Stimulated activated naive CD8-positive, alpha-beta T cell treated with anti-CD3 and anti-CD28 coated beads, Interleukin-15, amount 100 ng/mL, for 72 hours (primary cell): ENCODE measurements at regions not wholly inside any gene's neighbourhood (a gene's known extent, or its start where the extent isn't known, plus 50 kb on each side); places are given as distances from the start of the nearest gene placed in this dataset.
"Not testable (repeated sequence)": the region's sequence is repeated elsewhere in the genome, so short reads cannot be mapped to it uniquely, and the experiment has no call there.

Experiments used
- ATAC-seq: fragments of 150-1000 bp; cut with Tn5 transposase; 2 replicates; pipeline ENCODE4 v1.10.0; 2021; ENCODE audit warnings: mild to moderate bottlenecking, moderate library complexity
- DNase-seq, 2 donors: peaks; one replicate each; pipeline ENCODE4 v3.0.0; 2021 to 2022
- H3K27ac Mint-ChIP-seq, 2 donors: one replicate each; pipeline ENCODE4 v1.8.0; 2022; ENCODE audit warnings: mild to moderate bottlenecking in 2 of 2, mixed read lengths in 2 of 2, moderate library complexity in 2 of 2
- H3K27me3 Mint-ChIP-seq: one replicate; pipeline ENCODE4 v1.8.0; 2022; ENCODE audit warnings: mixed read lengths
- H3K4me1 Mint-ChIP-seq: one replicate; pipeline ENCODE4 v1.8.0; 2022; ENCODE audit warnings: mild to moderate bottlenecking, mixed read lengths
- H3K4me3 Mint-ChIP-seq, 2 donors: one replicate each; pipeline ENCODE4 v1.8.0; 2022; ENCODE audit warnings: mild to moderate bottlenecking in 2 of 2, mixed read lengths in 2 of 2, moderate library complexity in 1 of 2
- H3K9me3 Mint-ChIP-seq, 2 donors: one replicate each; pipeline ENCODE4 v1.8.0; 2022; ENCODE audit warnings: mixed read lengths in 2 of 2

DNA sequence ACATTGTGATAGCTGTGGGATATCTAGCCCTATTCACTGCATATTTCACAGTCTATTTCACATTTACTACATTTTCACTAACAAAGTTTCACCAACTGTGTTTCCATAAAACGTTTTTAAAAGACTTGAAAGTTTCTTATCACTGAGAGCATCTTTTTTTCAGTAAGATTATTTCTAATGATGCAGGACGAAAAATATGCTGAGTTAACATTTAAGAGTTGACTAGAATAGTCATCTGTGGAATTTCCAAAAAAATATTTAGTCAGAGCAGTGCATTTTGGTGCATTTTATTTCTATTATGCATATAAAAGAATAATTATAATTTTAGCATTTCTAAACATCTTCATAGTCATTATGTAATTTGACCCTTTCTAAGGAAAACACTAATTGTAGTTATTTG, 143.8 kb upstream of the CLEC14A start:
- Mint-ChIP-seq H3K4me3 (no peak overlapping the region), H3K9me3 (no peaks in the 10 kb centered on the region), H3K27ac (no peak overlapping the region), H3K27me3 (peaks cover 7% of the 10 kb centered on the region), H3K4me1 (no peaks in the 10 kb centered on the region)
- DNase-seq (no peak), ATAC-seq (no peak)

DNA sequence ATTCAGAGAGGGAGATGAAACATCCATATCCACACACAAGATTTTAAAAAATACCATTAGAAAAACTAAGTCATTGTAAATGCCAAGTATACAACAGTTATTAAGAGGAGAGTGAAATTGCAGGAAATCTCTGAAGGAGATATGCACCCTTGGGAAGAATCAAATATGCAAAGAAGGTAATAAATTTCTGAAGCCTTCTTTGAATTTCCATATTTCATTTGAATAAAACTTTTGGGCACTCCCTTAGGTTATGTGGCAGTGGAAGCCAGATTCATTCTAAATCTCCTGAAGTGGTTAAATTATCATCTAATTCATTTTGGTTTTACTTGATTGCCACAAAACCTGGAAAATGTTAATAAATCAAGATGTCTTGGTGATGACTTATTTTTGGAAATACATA, 138.9 kb upstream of the CLEC14A start:
- Mint-ChIP-seq H3K4me3 (no peak overlapping the region), H3K9me3 (no peaks in the 10 kb centered on the region)
- no peak for DNase-seq

DNA sequence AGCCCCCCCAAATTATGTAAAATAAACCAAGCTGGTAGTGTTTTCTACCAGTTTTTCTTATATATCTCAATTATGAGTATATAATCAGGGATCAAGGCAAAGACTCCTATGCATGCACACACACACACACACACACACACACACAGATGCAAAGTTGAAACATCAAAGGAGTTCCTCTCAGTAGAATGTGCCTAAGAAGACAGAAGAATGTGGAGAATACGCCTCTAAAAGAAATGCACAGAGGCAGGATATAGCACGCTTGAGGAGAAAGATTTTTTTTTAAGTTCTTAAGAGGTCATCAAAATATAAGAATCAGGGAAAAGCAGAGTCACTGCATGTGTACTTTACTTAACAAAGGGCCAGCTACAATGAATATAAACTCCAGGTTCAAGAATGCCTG, 138.2 kb upstream of the CLEC14A start:
- DNase-seq = no peak

More for the DNA sequence above, 138.9 kb upstream of the CLEC14A start:
- Mint-ChIP-seq H3K27ac (no peak overlapping the region), H3K4me1 (no peaks in the 10 kb centered on the region), H3K27me3 (peaks cover 7% of the 10 kb centered on the region)
- no peak for ATAC-seq

DNA sequence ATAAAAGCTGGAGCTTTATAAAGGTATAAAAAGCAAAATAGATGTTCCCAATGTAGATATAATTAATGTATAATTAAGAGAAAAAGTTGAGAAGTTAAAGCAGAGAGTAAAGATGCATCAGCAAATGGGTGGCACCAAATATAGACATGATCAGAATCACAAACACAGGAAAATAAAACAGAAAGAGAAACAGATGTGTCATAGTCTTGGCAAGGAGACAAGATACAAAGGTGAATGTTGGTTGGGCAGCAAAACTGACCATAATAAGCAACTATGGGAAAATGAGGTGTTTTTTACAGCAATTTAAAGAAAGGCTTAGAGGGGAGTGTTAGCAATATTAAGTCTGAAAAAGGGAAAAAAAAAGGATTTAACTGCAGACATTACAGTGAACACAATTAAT, 135.4 kb upstream of the CLEC14A start:
- Mint-ChIP-seq H3K27me3 (peaks cover 7% of the 10 kb centered on the region), H3K4me3 (no peak overlapping the region), H3K27ac (no peak overlapping the region), H3K9me3 (peaks cover 0 to 5% of the 10 kb centered on the region in 2 donors), H3K4me1 (no peaks in the 10 kb centered on the region)
- ATAC-seq (no peak), DNase-seq (no peak)

More for the DNA sequence above, 138.2 kb upstream of the CLEC14A start:
- H3K27me3 Mint-ChIP-seq = peaks cover 7% of the 10 kb centered on the region
- H3K4me1 Mint-ChIP-seq = no peaks in the 10 kb centered on the region
- no peaks in the 10 kb centered on the region for H3K9me3 Mint-ChIP-seq
- H3K4me3 Mint-ChIP-seq = no peak overlapping the region
- ATAC-seq = no peak
- H3K27ac Mint-ChIP-seq = no peak overlapping the region

DNA sequence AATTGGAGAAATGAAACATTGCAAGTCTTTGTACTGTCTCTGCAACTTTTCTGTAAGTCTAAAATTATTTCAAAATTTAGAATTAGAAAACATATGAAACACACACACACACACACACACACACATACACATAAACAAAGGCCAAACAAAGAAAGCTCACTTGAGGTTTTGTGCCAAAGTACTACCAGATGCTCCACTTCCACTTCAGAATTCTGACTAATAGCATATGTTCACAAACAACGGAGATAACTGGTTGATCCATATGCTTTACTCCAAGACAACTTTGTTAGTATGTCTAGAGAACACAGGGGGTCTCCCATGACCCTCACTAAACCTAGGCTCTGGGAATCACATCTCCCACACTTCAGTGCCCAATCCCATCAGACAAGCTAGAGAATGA, 133.8 kb upstream of the CLEC14A start:
- DNase-seq (no peak), ATAC-seq (no peak)
- Mint-ChIP-seq H3K27me3 (no peaks in the 10 kb centered on the region), H3K4me1 (no peaks in the 10 kb centered on the region), H3K4me3 (no peak overlapping the region), H3K27ac (no peak overlapping the region), H3K9me3 (peaks cover 0 to 5% of the 10 kb centered on the region in 2 donors)

DNA sequence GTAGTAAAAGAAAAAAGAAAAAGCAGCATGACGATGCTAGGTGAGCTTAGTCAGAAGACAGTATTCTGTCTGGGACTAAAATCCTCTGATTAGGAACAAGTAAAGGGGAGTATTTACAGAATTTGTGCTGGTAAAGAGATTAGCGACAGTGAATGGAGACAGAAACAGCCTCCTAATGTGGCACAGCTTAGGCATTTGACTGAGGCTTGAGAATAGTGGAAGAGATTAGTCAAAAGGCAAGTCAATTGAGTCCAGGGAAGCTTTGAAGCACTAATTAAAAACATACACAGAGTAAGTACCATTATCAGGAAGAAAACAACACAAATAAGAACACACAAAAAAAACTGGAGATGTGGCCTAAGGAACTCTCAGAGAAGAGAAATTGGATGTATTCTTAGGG, 131.9 kb upstream of the CLEC14A start:
- no peak overlapping the region for H3K27ac Mint-ChIP-seq
- DNase-seq = no peak

DNA sequence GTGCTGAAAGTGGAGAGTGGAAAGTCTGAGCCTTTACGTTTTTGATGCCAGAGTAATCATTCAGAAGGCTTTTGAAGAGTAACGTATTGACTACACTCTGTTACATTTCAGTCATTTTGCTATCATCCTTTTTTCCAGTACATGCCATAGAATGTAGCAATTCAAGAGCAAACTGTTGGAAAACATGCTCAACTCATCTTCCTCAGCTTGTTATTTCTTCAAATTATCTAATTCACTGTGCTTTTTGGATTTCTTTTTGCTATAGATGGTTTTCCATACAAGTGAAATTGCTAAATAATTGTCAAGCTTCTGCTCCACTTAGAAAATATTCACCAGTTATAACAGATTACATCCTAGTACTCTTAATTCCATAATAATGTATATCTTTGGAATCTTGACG, 129.9 kb upstream of the CLEC14A start:
- Mint-ChIP-seq H3K9me3 (peaks cover 0 to 5% of the 10 kb centered on the region in 2 donors), H3K4me1 (no peaks in the 10 kb centered on the region), H3K27me3 (no peaks in the 10 kb centered on the region), H3K4me3 (no peak overlapping the region), H3K27ac (no peak overlapping the region)
- DNase-seq (no peak), ATAC-seq (no peak)

More for the DNA sequence above, 131.9 kb upstream of the CLEC14A start:
- H3K4me1 Mint-ChIP-seq = no peaks in the 10 kb centered on the region
- no peak for ATAC-seq
- H3K4me3 Mint-ChIP-seq = no peak overlapping the region
- peaks cover 0 to 5% of the 10 kb centered on the region in 2 donors for H3K9me3 Mint-ChIP-seq
- H3K27me3 Mint-ChIP-seq = no peaks in the 10 kb centered on the region

DNA sequence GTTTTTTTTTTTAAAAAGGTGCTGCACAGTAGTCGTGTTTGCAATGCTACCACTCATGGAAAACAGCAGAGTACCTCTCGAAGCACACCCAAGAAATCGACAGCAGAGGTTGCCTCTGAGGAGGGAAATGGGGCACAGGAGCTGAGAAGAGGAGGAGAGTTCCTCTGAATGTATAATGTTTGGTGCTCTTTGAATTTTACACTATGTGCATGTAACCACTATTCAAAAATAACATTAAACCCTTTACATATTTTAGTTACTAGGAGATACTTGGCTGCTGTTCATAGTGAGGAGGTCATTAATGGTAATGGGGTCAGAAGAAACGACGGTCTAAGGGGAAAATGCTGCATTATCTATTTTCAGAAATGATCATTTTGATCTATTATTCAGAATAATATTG, 129.4 kb upstream of the CLEC14A start:
- Mint-ChIP-seq H3K4me3 (no peak overlapping the region), H3K4me1 (no peaks in the 10 kb centered on the region), H3K9me3 (peaks cover 0 to 8% of the 10 kb centered on the region in 2 donors), H3K27ac (no peak overlapping the region), H3K27me3 (no peaks in the 10 kb centered on the region)
- no peak for ATAC-seq
- DNase-seq = no peak

DNA sequence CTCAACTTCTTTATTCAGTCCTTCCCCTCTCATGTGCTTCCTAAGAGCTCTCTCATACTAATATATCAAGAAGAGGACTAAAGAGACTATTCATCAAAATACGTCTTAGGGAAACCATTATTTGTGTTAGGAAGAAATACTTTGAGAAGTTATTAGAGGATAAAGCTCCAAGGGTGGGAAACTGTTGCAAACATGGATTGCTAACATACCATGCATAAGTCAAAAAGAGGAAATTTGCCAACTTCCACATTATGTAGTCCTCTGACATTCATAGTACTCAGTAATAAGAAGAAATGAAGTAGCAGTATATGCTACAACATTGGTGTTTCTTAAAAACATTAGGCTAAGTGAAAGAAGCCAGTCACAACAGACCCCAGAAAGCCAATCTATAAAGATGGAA, 128.8 kb upstream of the CLEC14A start:
- Mint-ChIP-seq H3K27me3 (no peaks in the 10 kb centered on the region), H3K4me1 (no peaks in the 10 kb centered on the region), H3K9me3 (peaks cover 0 to 13% of the 10 kb centered on the region in 2 donors), H3K4me3 (no peak overlapping the region), H3K27ac (no peak overlapping the region)
- DNase-seq = no peak
- no peak for ATAC-seq

DNA sequence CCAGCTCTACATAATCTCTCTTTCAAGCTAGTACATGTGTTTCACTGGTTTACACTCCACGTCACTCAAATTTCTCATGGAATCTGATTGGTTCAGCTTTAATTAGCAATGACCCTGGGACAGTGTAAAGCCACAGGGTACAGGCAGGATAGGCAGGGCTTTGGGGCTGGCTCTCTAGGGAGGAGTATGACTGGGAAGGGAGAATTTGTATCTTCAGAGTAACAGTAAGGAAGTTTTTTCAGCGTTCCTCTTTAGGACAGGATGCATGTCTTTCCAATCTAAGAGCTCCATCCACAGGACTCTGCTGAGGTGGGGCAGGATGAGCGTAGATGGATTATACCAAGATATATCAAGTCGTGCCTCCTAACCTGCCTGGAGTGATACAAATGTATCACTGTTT, 112.0 kb upstream of the CLEC14A start:
- Mint-ChIP-seq H3K9me3 (no peaks in the 10 kb centered on the region), H3K27me3 (no peaks in the 10 kb centered on the region), H3K4me3 (no peak overlapping the region), H3K27ac (no peak overlapping the region), H3K4me1 (no peaks in the 10 kb centered on the region)
- DNase-seq (no peak), ATAC-seq (no peak)

DNA sequence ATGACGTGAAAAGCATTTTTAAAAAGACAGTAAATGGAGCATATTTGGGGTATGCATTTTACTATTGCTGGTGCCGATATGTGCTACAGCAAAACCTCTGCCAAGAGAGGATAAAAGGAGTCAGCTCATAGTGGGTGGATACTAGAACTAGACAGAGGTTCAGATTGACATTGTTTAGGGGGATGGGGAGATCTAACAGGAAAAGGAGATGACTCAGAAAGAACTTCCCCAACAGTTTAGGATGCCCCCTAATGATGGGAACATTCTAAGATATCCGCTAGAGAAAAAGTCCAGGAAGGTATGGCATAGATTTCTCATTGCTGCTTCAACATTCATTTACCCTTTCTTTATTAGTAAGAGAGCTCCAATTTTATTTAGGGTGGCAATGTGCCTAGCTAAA, 110.5 kb upstream of the CLEC14A start:
- no peak overlapping the region for H3K4me3 Mint-ChIP-seq
- no peaks in the 10 kb centered on the region for H3K4me1 Mint-ChIP-seq
- no peak for DNase-seq
- H3K9me3 Mint-ChIP-seq = no peaks in the 10 kb centered on the region
- no peak for ATAC-seq
- H3K27ac Mint-ChIP-seq = no peak overlapping the region
- no peaks in the 10 kb centered on the region for H3K27me3 Mint-ChIP-seq

DNA sequence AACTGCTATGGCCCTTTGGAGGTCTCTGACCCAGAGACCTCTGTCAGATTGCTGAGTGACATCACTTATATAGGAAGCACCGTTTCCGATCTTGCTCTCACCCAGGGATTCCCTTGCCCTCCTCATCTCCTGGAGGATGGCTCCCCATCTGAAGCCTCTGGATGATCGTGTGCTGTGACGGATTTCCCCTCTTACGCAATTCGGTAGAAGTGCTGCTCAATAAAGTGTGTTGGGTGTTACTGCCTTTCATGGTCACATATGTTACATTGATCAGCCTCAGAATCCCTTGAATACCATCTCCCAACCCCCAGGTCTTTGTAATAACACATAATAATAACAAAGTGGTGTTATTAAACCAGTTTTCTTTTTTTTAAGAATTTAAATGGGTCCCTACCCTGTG, 107.3 kb upstream of the CLEC14A start:
- Mint-ChIP-seq H3K27me3 (no peaks in the 10 kb centered on the region), H3K9me3 (no peaks in the 10 kb centered on the region), H3K27ac (no peak overlapping the region), H3K4me3 (no peak overlapping the region), H3K4me1 (no peaks in the 10 kb centered on the region)
- ATAC-seq (no peak), DNase-seq (no peak)

DNA sequence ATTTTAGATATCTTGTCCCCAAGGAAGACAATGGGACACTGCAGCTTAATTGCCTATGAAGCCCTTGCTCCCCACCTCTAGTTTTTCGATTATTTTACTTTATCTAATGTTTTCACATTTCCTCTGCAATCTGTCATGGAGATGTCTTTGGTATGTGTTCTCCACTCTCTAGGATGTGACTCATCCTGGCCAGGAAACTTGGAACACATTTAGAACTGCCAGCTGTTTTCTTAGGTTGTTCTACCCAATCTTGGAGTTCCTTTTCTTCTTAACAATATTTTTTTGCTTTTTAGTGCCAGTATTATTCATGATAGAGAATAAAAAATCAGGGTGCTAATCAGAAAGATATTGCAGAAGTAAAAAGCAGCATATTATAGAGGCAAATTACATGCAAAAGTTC, 101.7 kb upstream of the CLEC14A start:
- no peak overlapping the region for H3K4me3 Mint-ChIP-seq
- H3K27ac Mint-ChIP-seq = no peak overlapping the region
- H3K9me3 Mint-ChIP-seq = peaks cover 0 to 12% of the 10 kb centered on the region in 2 donors
- no peaks in the 10 kb centered on the region for H3K4me1 Mint-ChIP-seq
- ATAC-seq (no peak), DNase-seq (no peak)
- H3K27me3 Mint-ChIP-seq = no peaks in the 10 kb centered on the region

DNA sequence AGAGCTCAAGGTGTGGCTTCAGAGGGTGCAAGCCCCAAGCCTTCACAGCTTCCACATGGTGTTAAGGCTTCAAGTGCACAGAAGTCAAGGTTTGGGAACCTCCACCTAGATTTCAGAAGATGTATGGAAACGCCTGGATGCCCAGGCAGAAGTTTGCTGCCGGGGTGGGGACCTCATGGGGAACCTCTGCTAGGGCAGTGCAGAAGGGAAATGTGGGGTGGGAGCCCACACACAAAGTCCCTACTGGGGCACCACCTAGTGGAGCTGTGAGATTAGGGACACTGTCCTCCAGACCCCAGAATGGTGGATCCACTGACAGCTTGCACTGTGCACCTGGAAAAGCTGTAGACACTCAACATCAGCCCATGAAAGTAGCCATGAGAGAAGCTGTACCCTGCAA, 99.6 kb upstream of the CLEC14A start:
- H3K27me3 Mint-ChIP-seq, H3K4me1 Mint-ChIP-seq, DNase-seq, ATAC-seq, H3K4me3 Mint-ChIP-seq, H3K27ac Mint-ChIP-seq: not testable (repeated sequence)
- H3K9me3 Mint-ChIP-seq = peaks cover 0 to 12% of the 10 kb centered on the region in 2 donors

DNA sequence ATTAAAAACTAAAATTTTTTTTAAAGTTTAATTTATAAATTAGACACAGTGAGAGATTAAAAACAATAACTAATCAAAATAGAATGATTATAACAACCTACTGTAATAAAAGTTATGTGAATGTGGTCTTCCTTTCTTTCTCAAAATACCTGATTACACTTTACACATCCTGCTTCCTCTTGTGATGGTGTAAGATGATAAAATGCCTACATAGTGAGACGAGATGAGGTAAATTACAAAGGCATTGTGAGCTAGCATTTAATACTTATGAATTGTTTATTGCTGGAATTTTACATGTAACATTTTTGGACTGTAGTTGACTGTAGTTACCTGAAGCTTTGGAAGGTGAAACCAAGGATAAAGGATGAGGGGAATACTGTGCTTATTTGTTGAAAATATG, 94.2 kb upstream of the CLEC14A start:
- DNase-seq (no peak), ATAC-seq (no peak)
- peaks cover 8% of the 10 kb centered on the region for H3K27me3 Mint-ChIP-seq
- peaks cover 0 to 8% of the 10 kb centered on the region in 2 donors for H3K9me3 Mint-ChIP-seq
- H3K4me3 Mint-ChIP-seq = no peak overlapping the region
- no peak overlapping the region for H3K27ac Mint-ChIP-seq
- H3K4me1 Mint-ChIP-seq = no peaks in the 10 kb centered on the region

DNA sequence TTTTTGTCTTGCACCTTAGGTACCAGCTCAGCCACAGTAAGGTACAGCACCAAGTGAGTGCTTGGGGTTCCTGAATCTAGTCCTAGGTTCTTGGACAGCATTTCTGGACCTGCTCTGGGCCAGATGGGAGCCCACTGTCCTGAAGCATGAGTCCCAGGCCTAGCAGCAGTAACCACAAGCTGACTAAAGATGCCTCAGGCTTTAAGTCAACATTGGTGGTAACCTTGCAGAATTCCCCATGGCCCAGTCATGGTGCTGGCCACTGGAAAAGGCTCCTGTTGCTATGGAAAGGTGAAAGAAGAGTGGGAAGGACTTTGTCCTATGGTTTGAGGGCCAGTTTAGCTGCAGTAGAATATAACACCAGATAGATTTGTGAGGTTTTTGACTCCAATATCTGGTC, 86.9 kb upstream of the CLEC14A start:
- DNase-seq = no peak
- no peaks in the 10 kb centered on the region for H3K4me1 Mint-ChIP-seq
- no peak overlapping the region for H3K27ac Mint-ChIP-seq

DNA sequence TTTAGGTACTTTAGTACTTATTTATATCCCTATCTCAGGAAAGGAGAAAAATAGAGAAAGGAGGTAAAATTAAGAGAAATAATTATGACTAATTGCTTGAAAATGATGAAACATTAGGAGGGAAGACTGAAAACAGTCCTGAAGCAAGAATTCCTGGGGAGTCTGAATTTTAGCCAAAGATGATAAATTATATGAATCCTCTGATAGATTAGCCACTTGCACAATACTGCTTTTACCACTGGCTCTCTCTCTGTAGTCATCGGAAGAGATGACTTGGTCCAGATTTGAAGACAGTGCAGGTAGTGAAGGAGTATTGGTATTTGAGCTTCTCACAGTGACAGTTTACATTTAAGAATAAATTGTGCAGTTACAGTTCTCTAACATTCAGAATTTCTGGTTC, 83.8 kb upstream of the CLEC14A start:
- DNase-seq (no peak), ATAC-seq (no peak)
- Mint-ChIP-seq H3K4me1 (no peaks in the 10 kb centered on the region), H3K27ac (no peak overlapping the region), H3K4me3 (no peak overlapping the region), H3K27me3 (peaks cover 7% of the 10 kb centered on the region), H3K9me3 (no peaks in the 10 kb centered on the region)

More for the DNA sequence above, 86.9 kb upstream of the CLEC14A start:
- no peaks in the 10 kb centered on the region for H3K9me3 Mint-ChIP-seq
- no peak for ATAC-seq
- H3K27me3 Mint-ChIP-seq = peaks cover 15% of the 10 kb centered on the region
- H3K4me3 Mint-ChIP-seq = no peak overlapping the region
